T follicular helper cell (primary cell): ENCODE measurements at regions not wholly inside any gene's neighbourhood (a gene's known extent, or its start where the extent isn't known, plus 50 kb on each side); places are given as distances from the start of the nearest gene placed in this dataset.

ENCODE experiments used
- DNase-seq: peaks from one replicate; pipeline ENCODE4 v3.0.0-alpha.2; 2020; ENCODE audit warnings: low read depth

DNA sequence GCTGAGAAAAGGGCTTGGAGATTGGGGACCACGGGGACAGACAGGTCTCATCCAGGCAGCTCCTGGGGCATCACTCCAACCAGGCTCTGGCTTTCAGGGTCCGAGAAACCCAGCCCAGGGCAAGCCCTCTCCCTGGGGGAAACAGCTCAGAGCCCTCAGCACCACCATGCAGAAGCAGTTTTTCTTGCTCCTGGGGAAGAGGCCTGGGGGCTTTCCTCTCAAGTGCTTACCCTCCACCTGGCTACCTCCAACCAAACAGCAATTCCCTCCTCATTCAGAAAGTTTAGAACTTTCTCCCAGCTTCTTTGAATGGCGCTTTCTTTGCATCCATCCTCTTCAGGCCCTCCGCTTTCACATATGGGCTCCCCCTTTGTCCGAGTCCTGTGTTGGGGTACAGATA, 110.4 kb upstream of the PHACTR3 start:
- DNase-seq, result no peak

GRCh38 chr20:59495166-59495565, 109.2 kb upstream of the PHACTR3 start:
- DNase-seq, result no peak

DNA sequence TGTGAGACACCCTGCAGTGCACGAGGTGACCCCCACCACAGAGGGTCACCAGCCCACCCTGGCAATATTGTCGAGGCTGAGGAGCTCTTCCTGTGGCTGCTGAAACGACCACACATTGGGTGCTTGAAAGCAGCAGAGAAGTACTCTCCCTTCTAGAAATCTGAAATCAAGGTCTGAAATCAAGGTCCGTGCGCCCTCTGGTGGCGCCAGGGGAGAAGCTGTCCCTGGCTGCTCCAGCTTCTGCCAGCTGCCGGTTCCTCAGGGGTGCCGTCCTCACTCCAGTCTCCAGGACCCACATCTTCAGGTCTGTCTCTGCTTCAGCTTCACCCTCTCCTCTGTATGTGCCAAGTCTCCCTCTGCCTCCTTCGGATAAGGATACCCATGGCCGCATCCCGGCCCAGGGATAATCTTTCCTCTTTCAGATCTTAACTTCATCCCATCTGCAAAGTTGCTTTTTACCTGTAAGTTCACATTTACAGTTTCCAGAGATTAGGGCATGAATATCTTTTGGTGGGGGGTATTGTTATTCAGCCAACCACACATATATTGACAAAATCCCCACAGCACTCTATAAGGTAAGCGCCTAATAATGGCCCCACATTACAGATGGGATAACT, 108.3 kb upstream of the PHACTR3 start:
- peak; percentile 50 for DNase-seq

DNA sequence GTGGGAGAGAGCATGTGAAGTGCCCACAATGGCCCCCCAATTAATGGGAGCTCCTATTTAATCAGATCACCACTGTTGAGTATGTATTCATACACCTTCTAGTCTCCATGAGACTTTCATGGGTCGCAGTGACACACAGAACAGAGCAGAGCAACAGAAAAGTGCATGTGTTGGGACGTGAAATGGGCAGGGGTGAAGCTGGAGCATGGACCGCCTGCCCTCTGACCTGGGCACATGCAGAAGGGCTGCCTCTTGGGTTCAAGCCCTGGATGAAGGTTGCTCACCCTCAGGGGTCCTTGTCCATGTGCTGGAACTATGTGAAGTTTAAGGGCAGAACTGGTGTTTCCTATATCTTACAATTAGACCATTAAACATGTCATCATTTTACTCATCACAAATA, 106.0 kb upstream of the PHACTR3 start:
- DNase-seq, result no peak

DNA sequence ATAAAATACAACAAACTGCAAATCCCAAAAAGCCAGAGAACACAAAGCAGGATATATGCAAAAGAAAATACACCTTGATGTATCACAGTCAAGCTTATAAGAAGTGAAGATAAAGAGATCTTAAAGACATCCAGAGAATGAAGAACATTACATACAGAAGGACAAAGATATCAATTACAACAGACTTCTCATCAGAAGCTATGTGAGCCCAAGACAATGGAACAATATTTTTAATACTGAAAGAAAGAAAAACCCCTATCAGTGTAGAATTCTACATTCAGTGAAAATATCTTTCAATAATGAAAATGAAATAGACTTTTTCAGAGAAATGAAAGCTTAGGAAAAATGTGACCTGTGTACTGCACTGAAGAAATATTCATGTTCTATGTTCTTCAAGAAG, 104.5 kb upstream of the PHACTR3 start:
- DNase-seq, result no peak

- DNase-seq, result no peak
Observed at GRCh38 chr20:59508729-59509128, 95.6 kb upstream of the PHACTR3 start.

GRCh38 chr20:59512651-59513050, 91.7 kb upstream of the PHACTR3 start:
- no peak for DNase-seq

DNA sequence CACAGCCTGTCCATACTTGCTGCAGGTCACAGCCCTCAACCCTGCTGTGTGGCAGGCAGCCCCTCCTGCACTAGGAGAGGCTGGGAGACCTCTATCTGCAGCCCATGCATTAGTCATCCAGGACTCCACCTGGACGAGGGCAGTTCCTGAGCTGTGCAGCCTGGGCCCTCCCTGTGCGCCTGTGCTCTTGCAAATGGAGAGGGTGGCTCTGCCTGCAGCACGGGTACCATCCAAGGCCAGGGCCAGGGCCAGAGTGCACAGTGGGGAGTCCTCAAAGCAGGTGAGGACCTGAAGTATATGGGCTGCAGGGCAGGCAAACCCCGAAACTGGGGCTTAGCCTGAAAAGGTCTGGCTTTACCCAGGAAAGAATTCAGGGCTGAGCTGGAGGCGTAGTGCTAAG, 89.8 kb upstream of the PHACTR3 start:
- DNase-seq, result no peak

GRCh38 chr20:59515013-59515905, 89.1 kb upstream of the PHACTR3 start:
- no peak for DNase-seq

DNA sequence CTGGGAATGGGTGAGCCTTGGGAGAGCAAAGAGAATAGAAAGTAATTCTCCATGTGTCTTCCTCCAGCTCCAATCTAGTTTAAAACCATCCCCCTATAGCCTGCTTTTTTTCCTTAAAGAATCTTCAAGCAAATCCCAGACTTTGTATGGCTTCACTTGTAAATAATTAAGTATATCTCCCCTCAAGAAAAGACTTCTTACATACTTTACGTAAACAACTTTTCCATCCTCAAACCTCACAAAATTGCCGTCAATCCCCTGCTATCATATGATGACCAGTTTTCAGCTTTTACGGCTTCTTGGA, 88.5 kb upstream of the PHACTR3 start:
- DNase-seq, result no peak

- DNase-seq, result no peak
Observed at GRCh38 chr20:59518881-59519706, 85.2 kb upstream of the PHACTR3 start.

- DNase-seq, result no peak
Observed at GRCh38 chr20:59519707-59520014, 84.7 kb upstream of the PHACTR3 start.

GRCh38 chr20:59520814-59521213, 83.5 kb upstream of the PHACTR3 start:
- DNase-seq, result no peak

DNA sequence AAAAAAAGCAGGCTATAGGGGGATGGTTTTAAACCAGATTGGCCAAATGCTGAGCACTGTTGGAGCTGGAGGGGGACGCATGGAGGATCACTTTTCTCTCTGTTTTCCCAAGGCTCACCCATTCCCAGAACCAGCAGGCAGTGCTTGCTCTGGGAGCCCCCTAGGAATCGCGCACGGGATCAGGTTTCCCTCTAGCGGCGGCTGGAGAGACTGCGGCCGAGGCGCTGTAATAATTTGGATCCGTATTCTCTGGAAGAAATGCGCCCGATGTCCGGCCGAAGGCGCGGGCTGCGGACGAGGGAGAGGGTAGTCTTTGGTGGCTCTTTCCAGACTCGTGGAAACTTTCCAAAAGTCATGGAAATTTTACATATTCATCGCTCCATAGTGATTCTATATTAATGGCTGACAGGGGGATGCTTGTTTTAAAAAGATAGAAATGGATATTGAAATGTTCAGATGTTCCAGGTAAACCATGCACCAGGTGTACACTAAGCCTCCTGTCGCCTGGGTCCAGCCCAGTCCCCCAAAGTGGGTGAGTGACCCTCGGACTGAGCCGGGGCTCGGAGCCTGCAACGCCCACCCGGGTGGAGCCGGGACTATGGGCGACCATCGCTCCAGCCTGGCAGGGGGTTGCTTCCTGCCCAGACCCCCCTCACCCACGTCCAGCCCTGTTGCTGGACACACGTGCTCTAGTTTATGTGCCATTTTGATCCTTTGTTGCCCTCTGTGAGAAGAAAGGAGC, 78.7 kb upstream of the PHACTR3 start:
- DNase-seq, result no peak

- no peak for DNase-seq
Observed at GRCh38 chr20:59526242-59527225, 77.8 kb upstream of the PHACTR3 start.

DNA sequence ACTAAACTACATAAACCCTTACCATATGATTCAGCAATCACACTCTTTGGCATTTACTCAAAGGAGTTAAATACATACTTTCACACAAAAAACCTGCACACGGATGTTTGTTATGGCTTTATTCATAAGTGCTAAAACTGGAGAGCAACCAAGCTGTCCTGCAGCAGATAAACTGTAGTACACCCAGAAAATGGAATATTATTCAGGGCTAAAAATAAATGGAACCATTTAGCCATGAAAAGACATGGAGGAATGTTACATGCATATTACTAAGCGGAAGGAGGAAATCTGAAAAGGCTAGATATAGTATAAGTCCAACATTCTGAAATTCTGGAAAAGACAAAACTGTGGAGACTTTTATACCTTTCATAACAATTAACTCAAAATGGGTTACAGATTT, 73.6 kb upstream of the PHACTR3 start:
- DNase-seq, result no peak

DNA sequence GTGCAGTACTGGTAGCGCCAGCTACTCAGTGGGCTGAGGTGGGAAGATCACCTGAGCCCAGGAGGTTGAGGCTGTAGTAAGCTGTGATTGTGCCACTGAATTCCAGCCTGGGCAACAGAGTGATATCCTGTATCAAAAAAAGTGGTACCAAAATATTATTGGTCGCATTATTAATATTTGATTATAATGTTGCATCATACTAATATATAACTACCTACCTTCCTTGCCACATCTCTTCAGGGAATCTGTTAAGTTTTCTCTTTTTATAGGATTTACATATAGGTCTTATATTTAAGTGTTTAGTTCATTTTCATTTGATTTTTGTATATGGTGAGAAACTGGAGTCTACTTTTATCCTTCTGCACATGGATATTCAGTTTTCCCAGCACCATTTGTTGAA, 66.3 kb upstream of the PHACTR3 start:
- DNase-seq, result no peak

GRCh38 chr20:59547596-59547995, 56.7 kb upstream of the PHACTR3 start:
- no peak for DNase-seq
